ENCODE measurements at regions not wholly inside any gene's neighbourhood (a gene's known extent, or its start where the extent isn't known, plus 50 kb on each side); places are given as distances from the start of the nearest gene placed in this dataset.
A peak's percentile ranks its signal among the peaks of the same experiment; 100 is the strongest.

DNA sequence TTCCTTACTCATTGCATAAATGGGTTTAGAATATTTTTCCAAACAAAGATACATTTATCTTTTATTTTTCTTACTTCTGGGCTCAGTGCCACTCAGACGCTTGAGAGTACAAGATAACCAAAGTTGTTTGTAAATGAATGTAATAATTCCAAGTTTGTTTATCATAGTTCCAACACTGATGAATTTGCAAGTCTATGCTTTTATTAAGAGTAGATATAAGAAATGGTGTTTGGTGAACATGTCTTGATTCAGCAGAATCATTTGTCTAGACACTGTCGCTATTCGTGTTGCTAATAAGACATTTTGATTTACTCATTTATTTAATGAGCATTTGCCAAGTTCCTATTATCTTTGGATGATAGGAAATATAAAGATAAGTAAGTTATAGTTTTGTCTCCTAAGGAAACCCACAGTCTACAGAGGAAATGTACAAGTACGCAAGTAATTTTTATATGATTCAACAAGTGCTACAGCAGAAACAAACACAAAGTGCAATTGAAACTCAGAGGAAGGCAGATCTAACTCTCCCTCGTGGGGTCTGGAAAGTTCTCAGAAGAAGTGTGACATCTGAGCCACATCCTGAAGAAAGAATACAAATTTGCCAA, 132.8 kb upstream of the FSCB start:
- TF ChIP-seq, protein P1, sequence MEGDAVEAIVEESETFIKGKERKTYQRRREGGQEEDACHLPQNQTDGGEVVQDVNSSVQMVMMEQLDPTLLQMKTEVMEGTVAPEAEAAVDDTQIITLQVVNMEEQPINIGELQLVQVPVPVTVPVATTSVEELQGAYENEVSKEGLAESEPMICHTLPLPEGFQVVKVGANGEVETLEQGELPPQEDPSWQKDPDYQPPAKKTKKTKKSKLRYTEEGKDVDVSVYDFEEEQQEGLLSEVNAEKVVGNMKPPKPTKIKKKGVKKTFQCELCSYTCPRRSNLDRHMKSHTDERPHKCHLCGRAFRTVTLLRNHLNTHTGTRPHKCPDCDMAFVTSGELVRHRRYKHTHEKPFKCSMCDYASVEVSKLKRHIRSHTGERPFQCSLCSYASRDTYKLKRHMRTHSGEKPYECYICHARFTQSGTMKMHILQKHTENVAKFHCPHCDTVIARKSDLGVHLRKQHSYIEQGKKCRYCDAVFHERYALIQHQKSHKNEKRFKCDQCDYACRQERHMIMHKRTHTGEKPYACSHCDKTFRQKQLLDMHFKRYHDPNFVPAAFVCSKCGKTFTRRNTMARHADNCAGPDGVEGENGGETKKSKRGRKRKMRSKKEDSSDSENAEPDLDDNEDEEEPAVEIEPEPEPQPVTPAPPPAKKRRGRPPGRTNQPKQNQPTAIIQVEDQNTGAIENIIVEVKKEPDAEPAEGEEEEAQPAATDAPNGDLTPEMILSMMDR (IDR thresholded peaks at IDR 0.05; ENCODE audit: unreplicated experiment): no peak
- peaks cover 5% of the 10 kb centered on the region for H3K4me1 Mint-ChIP-seq
- DNase-seq (ENCODE audit: low spot score in 2 of 2, unreplicated experiment in 2 of 2): no peak
- H3K36me3 Mint-ChIP-seq: no peaks in the 10 kb centered on the region
- no peak overlapping the region for H3K27ac Mint-ChIP-seq
- H3K27me3 Mint-ChIP-seq (ENCODE audit: low read depth): no peaks in the 10 kb centered on the region
- H3K9me3 Mint-ChIP-seq: no peaks in the 10 kb centered on the region
- no peak overlapping the region for H3K4me3 Mint-ChIP-seq

DNA sequence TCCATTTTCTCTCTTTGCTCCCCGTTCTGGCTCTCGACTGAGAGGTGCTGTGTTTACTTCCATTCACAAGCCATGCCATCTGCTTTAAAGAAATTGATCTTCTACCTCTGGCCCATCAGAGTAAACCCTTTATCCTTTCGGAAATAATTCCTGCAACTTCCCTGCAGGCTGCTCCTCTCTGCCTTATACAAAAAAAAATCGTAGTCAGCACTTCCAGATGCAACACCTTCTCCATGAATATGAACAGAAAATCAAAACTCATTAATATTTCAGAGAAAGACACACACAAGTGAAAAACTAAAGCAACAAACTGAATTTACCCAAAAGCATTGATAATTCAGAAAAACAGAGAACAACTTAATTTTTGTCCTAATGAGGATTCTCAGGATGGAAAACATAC, 127.6 kb upstream of the FSCB start:
- DNase-seq (ENCODE audit: low spot score in 2 of 2, unreplicated experiment in 2 of 2): no peak
- no peaks in the 10 kb centered on the region for H3K36me3 Mint-ChIP-seq
- no peaks in the 10 kb centered on the region for H3K27me3 Mint-ChIP-seq (ENCODE audit: low read depth)
- H3K27ac Mint-ChIP-seq: no peak overlapping the region
- peaks cover 6% of the 10 kb centered on the region for H3K4me1 Mint-ChIP-seq
- H3K9me3 Mint-ChIP-seq: no peaks in the 10 kb centered on the region
- TF ChIP-seq, protein P1 (IDR thresholded peaks at IDR 0.05; ENCODE audit: unreplicated experiment): no peak
- no peak overlapping the region for H3K4me3 Mint-ChIP-seq

DNA sequence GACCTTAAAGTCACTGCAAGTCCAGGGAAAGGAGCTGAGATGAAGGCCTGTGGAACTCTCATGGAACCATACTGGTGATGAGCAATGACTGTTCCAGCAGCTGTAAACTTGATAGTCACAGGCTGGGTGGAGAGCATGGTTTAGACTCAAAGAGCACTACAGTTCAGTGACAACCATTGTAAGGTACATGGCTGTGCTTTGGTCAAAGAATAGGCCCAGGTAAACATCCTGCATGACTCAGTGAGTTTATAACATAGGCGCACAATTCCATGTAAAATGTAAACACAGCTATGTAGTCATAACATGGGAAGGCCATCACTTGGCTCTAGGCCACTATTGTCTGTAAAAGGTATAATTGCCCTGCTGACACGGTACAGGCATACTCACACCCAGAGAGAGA, 119.3 kb upstream of the FSCB start:
- no peak for DNase-seq (ENCODE audit: low spot score in 2 of 2, unreplicated experiment in 2 of 2)
- no peaks in the 10 kb centered on the region for H3K27me3 Mint-ChIP-seq (ENCODE audit: low read depth)
- peaks cover 6% of the 10 kb centered on the region for H3K4me1 Mint-ChIP-seq
- no peak overlapping the region for H3K4me3 Mint-ChIP-seq
- H3K9me3 Mint-ChIP-seq: no peaks in the 10 kb centered on the region
- TF ChIP-seq, protein P1 (IDR thresholded peaks at IDR 0.05; ENCODE audit: unreplicated experiment): no peak
- H3K27ac Mint-ChIP-seq: no peak overlapping the region
- no peaks in the 10 kb centered on the region for H3K36me3 Mint-ChIP-seq

DNA sequence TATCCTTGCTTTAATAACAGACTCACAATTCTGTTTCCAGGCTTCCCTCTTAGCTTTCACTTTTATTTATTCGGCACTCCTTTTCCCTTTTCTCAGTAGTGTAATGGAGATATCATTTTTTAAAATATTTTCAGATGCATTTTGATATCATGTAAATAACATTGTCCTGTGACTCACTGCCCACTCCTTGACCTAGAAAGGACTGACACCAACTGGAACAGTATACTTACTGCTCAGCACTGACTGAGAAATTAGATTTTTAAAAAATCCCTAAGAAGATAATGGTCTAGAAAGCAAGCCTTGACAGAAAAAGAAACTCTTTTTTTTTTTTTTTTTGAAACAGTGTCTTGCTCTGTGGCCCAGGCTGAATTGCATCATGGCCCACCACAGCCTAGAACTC, 118.0 kb upstream of the FSCB start:
- no peak overlapping the region for H3K4me3 Mint-ChIP-seq
- TF ChIP-seq, protein P1 (IDR thresholded peaks at IDR 0.05; ENCODE audit: unreplicated experiment): no peak
- no peaks in the 10 kb centered on the region for H3K9me3 Mint-ChIP-seq
- no peak overlapping the region for H3K27ac Mint-ChIP-seq
- peaks cover 19% of the 10 kb centered on the region for H3K4me1 Mint-ChIP-seq
- no peaks in the 10 kb centered on the region for H3K27me3 Mint-ChIP-seq (ENCODE audit: low read depth)
- DNase-seq (ENCODE audit: low spot score in 2 of 2, unreplicated experiment in 2 of 2): no peak
- no peaks in the 10 kb centered on the region for H3K36me3 Mint-ChIP-seq

DNA sequence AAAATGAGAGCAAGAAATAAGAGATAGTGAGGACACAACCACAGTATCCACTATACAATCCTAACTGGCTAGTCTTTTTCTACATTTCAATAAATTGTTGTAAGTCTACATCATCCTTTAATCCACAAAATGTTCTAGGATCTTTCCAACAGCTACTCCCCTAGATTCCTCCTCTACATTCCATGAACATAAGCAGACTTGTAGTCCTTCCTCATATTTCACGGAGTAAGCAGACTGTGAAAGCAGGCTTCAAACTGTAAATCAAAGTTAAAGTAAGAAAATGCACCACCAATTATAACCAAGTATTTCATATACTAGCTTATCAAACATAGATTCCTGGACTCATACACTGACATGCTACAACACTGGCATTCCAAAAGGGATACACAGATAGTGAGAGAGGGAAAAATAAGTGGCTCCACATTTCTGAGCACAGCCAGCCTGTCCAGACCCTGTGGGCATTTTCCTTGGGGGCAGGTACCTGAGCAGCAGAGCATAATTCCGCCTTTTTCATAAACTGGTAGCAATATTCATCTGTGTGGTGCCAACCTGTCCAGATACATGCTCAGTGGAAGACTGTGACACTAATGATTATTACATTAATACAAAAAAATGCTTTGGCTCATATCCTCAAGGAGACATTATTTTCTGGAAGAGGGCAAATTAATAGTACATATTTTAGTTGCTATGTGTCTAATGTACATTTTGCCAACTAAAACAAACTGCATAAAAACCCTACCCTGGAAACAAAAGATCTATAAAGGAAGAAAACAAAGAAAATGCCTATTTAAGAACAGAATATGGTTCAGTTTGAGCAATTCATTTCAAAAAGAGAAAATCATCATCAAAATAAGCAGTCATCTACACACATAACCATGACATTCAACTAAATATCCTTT, 113.3 kb upstream of the FSCB start:
- TF ChIP-seq, protein P1 (IDR thresholded peaks at IDR 0.05; ENCODE audit: unreplicated experiment): no peak
- Mint-ChIP-seq H3K27me3 (ENCODE audit: low read depth) (no peaks in the 10 kb centered on the region), H3K9me3 (no peaks in the 10 kb centered on the region), H3K36me3 (no peaks in the 10 kb centered on the region), H3K4me3 (no peak overlapping the region), H3K4me1 (peaks cover 37% of the 10 kb centered on the region), H3K27ac (peak overlapping the region; percentile 80)
- DNase-seq (ENCODE audit: low spot score in 2 of 2, unreplicated experiment in 2 of 2): peak in 1 of 2 experiments; percentile 38
